Loucy (cell line): ENCODE measurements at regions not wholly inside any gene's neighbourhood (a gene's known extent, or its start where the extent isn't known, plus 50 kb on each side); places are given as distances from the start of the nearest gene placed in this dataset.

Experiments used
- H2AFZ ChIP-seq: fragments of 200-600 bp; sonication (generic); 2 replicates; pipeline ENCODE4 v1.6.0; 2016; ENCODE audit warnings: antibody characterized with exemption, mild to moderate bottlenecking, low read length, moderate library complexity
- H3F3A ChIP-seq: fragments of 200-600 bp; 2 replicates; pipeline ENCODE4 v1.6.0; 2016; ENCODE audit warnings: antibody characterized with exemption, low read depth, mild to moderate bottlenecking
- H3K27me3 ChIP-seq: fragments of 200-600 bp; sonication (generic); 2 replicates; pipeline ENCODE4 v1.6.1; 2014; ENCODE audit warnings: low read length, mild to moderate bottlenecking; ENCODE audit not compliant: insufficient read depth, poor library complexity, severe bottlenecking
- H3K36me3 ChIP-seq: fragments of 200-600 bp; sonication (generic); 2 replicates; pipeline ENCODE4 v1.6.1; 2016; ENCODE audit warnings: low read length; ENCODE audit not compliant: insufficient read depth
- H3K4me1 ChIP-seq: fragments of 200-600 bp; sonication (generic); 2 replicates; pipeline ENCODE4 v1.5.1; 2014; ENCODE audit warnings: low read length, mild to moderate bottlenecking; ENCODE audit not compliant: insufficient read depth, poor library complexity, severe bottlenecking
- H3K4me2 ChIP-seq: fragments of 200-600 bp; sonication (generic); 2 replicates; pipeline ENCODE4 v1.6.0; 2014; ENCODE audit warnings: antibody characterized with exemption, low read length, low read depth, mild to moderate bottlenecking; ENCODE audit not compliant: poor library complexity, severe bottlenecking
- H3K4me3 ChIP-seq: fragments of 200-600 bp; sonication (generic); 2 replicates; pipeline ENCODE4 v1.5.1; 2014; ENCODE audit warnings: low read length, mild to moderate bottlenecking, mixed read lengths; ENCODE audit not compliant: poor library complexity, severe bottlenecking
- H3K79me2 ChIP-seq: fragments of 200-600 bp; sonication (generic); 2 replicates; pipeline ENCODE4 v1.6.1; 2014; ENCODE audit warnings: low read length; ENCODE audit not compliant: insufficient read depth
- H3K9ac ChIP-seq: fragments of 200-600 bp; sonication (generic); 2 replicates; pipeline ENCODE4 v1.6.0; 2014; ENCODE audit warnings: mild to moderate bottlenecking, low read depth, low read length, moderate library complexity; ENCODE audit not compliant: poor library complexity, severe bottlenecking
- H3K9me2 ChIP-seq: fragments of 200-600 bp; sonication (generic); replicated peaks from 2 replicates; pipeline ENCODE4 v1.6.1; 2016; ENCODE audit warnings: low read depth, low read length, mixed read lengths
- H3K9me3 ChIP-seq: fragments of 200-600 bp; sonication (generic); 2 replicates; pipeline ENCODE4 v1.6.1; 2014; ENCODE audit warnings: mild to moderate bottlenecking, antibody characterized with exemption, low read length, low read depth; ENCODE audit not compliant: insufficient read depth
- H4K20me1 ChIP-seq: fragments of 200-600 bp; sonication (generic); 2 replicates; pipeline ENCODE4 v1.6.0; 2014; ENCODE audit warnings: antibody characterized with exemption, low read length, mild to moderate bottlenecking; ENCODE audit not compliant: insufficient read depth, poor library complexity, severe bottlenecking
- CTCF ChIP-seq: fragments of 200-600 bp; sonication (generic); conservative IDR thresholded peaks from 2 replicates; pipeline ENCODE4 v1.5.1; 2014; ENCODE audit warnings: mild to moderate bottlenecking, antibody characterized with exemption, low read length
- EZH2phosphoT487 ChIP-seq: fragments of 200-600 bp; IDR thresholded peaks from 2 replicates; pipeline ENCODE4 v1.6.1; 2018; ENCODE audit warnings: antibody characterized with exemption, mild to moderate bottlenecking, moderate library complexity, borderline replicate concordance

- Histone ChIP-seq H4K20me1 (no peaks in the 10 kb centered on the region), H3K4me2 (no peak overlapping the region), H3K9me2 (no peaks in the 10 kb centered on the region), H3K9me3 (no peaks in the 10 kb centered on the region), H2AFZ (no peak overlapping the region), H3K79me2 (no peaks in the 10 kb centered on the region), H3K27me3 (no peaks in the 10 kb centered on the region), H3K9ac (no peak overlapping the region), H3K4me1 (no peaks in the 10 kb centered on the region), H3K4me3 (no peak overlapping the region), H3K36me3 (no peaks in the 10 kb centered on the region), H3F3A (no peaks in the 10 kb centered on the region)
- no peak for TF ChIP-seq CTCF
- TF ChIP-seq EZH2phosphoT487: no peak
Measured at GRCh38 chr1:88571506-88571905, 112.6 kb upstream of the PKN2 start.

GRCh38 chr1:88579598-88579997 is 104.5 kb upstream of the PKN2 start:
- no peaks in the 10 kb centered on the region for H3K79me2 ChIP-seq
- no peak overlapping the region for H3K4me3 ChIP-seq
- H4K20me1 ChIP-seq: no peaks in the 10 kb centered on the region
- no peak overlapping the region for H3K4me2 ChIP-seq
- no peaks in the 10 kb centered on the region for H3F3A ChIP-seq
- H3K36me3 ChIP-seq: no peaks in the 10 kb centered on the region
- H3K9me3 ChIP-seq: no peaks in the 10 kb centered on the region
- no peaks in the 10 kb centered on the region for H3K4me1 ChIP-seq
- no peak overlapping the region for H2AFZ ChIP-seq
- no peaks in the 10 kb centered on the region for H3K27me3 ChIP-seq
- H3K9ac ChIP-seq: no peak overlapping the region
- no peak for TF ChIP-seq CTCF
- H3K9me2 ChIP-seq: no peaks in the 10 kb centered on the region

GRCh38 chr1:88581703-88582102 is 102.4 kb upstream of the PKN2 start:
- H3K36me3 ChIP-seq: no peaks in the 10 kb centered on the region

More at GRCh38 chr1:88581703-88582102, 102.4 kb upstream of the PKN2 start:
- Histone ChIP-seq H3F3A (no peaks in the 10 kb centered on the region), H2AFZ (no peak overlapping the region), H3K79me2 (no peaks in the 10 kb centered on the region), H3K9me2 (no peaks in the 10 kb centered on the region), H3K9ac (no peak overlapping the region), H3K9me3 (no peaks in the 10 kb centered on the region), H3K4me1 (no peaks in the 10 kb centered on the region), H4K20me1 (no peaks in the 10 kb centered on the region), H3K4me3 (no peak overlapping the region), H3K4me2 (no peak overlapping the region), H3K27me3 (no peaks in the 10 kb centered on the region)
- TF ChIP-seq CTCF: no peak
- no peak for TF ChIP-seq EZH2phosphoT487
